Fibroblast of lung (primary cell): ENCODE measurements at regions not wholly inside any gene's neighbourhood (a gene's known extent, or its start where the extent isn't known, plus 50 kb on each side); places are given as distances from the start of the nearest gene placed in this dataset.

Experiments
- EZH2 ChIP-seq: IDR thresholded peaks from 2 replicates; pipeline ENCODE4 v1.5.1; 2012; ENCODE audit warnings: low read length, control low read depth, mild to moderate bottlenecking; ENCODE audit errors: missing control alignments
- TF ChIP-seq, protein P1 (sequence below), 2 donors: IDR thresholded peaks in 1 of 2; conservative IDR thresholded peaks in 1 of 2; 1 replicate in 1 of 2; 2 replicates in 1 of 2; pipeline ENCODE4 v1.5.1; 2011 to 2012; ENCODE audit warnings: low read length in 2 of 2, control low read depth in 1 of 2, inconsistent platforms in 1 of 2, low read depth in 1 of 2, mild to moderate bottlenecking in 1 of 2

DNA sequence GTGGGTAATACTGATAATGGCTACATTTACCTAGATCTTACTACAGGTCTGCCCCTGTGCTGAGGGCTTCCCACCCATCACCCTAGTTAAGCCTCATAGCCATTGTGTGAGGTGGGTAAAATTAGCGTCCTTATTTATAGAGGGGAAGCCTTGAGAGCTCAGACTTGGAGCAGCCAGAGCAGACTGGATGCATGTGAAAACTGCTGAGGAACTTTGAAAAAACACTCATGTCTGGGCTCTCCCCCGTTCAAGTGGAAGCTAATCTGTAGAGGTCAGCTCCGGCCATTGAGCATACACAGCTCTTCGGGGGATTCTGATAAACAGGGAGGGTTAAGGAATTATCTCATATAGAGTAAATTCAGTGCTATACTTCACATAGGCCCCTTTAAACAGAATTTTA, 389.7 kb downstream of the RPS6KC1 start:
- TF ChIP-seq, protein P1, sequence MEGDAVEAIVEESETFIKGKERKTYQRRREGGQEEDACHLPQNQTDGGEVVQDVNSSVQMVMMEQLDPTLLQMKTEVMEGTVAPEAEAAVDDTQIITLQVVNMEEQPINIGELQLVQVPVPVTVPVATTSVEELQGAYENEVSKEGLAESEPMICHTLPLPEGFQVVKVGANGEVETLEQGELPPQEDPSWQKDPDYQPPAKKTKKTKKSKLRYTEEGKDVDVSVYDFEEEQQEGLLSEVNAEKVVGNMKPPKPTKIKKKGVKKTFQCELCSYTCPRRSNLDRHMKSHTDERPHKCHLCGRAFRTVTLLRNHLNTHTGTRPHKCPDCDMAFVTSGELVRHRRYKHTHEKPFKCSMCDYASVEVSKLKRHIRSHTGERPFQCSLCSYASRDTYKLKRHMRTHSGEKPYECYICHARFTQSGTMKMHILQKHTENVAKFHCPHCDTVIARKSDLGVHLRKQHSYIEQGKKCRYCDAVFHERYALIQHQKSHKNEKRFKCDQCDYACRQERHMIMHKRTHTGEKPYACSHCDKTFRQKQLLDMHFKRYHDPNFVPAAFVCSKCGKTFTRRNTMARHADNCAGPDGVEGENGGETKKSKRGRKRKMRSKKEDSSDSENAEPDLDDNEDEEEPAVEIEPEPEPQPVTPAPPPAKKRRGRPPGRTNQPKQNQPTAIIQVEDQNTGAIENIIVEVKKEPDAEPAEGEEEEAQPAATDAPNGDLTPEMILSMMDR (conservative IDR thresholded peaks at IDR 0.05 in 1 of 2, IDR thresholded peaks at IDR 0.05 in 1 of 2; ENCODE audit: low read depth in 1 of 2, low read length in 2 of 2), result no peak
- TF ChIP-seq EZH2, result no peak
